ENCODE measurements at regions not wholly inside any gene's neighbourhood (a gene's known extent, or its start where the extent isn't known, plus 50 kb on each side); places are given as distances from the start of the nearest gene placed in this dataset.

DNA sequence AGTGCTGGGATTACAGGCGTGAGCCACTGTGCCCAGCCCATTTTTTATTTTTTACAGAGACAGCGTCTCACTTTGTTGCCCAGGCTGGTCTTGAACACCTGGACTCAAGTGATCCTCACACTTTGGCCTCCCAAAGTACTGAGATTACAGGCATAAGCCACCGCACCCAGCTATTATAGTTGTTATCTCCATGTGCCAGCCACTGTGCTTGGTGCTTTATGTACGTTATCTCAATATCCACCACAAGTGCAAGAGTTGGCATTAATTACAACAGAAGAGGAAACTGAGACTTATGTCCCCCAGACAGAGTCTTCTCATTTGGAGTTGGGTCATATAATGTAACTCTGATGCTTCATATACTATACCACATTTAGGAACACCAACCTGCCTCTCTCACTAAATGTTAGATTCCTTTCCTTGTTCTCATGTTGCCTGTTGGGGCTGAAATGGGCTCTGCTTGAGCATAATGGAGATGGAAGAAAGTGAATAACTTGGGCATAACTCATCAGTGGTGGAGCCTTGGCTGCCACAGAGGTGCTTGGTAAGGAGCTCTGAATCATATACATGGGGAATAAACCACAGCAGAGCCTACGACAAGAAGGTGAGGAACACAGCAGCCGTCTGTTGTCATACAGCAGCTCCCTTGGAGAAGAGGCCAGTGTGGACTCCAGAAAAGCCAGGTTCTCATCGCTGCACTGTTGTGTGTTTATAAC, 84.3 kb downstream of the SPRY1 start:
- no peak for ATAC-seq

DNA sequence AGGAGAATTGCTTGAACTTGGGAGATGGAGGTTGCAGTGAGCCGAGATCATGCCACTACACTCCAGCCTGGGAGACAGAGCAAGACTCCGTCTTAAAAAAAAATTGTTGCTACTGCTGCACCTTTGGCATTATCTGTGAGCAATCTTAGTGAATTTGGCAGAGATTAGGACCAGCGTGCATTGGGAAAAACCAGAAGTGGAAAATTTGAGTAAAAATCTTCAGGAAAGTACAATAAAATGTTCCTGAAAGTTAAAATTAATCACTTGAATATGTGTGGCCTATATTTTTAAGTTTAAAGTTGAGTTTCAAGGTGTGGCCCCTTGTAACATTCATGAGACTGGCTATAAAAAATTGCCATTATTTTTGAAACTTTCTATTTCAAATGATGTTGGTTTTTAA, 85.1 kb downstream of the SPRY1 start:
- ATAC-seq = no peak
- H3K36me3 ChIP-seq = no peaks in the 10 kb centered on the region
- intact Hi-C loops (cut with DNase I) = no loop called here

More for the DNA sequence above, 84.3 kb downstream of the SPRY1 start:
- no peaks in the 10 kb centered on the region for H3K27me3 ChIP-seq
- no peak for DNase-seq
- no peaks in the 10 kb centered on the region for H3K36me3 ChIP-seq
- H3K4me1 ChIP-seq = peaks cover 14% of the 10 kb centered on the region
- H3K27ac ChIP-seq = no peak overlapping the region
- H3K9me3 ChIP-seq = no peaks in the 10 kb centered on the region
- intact Hi-C loops (cut with DNase I) = no loop called here
- TF ChIP-seq, protein P1, sequence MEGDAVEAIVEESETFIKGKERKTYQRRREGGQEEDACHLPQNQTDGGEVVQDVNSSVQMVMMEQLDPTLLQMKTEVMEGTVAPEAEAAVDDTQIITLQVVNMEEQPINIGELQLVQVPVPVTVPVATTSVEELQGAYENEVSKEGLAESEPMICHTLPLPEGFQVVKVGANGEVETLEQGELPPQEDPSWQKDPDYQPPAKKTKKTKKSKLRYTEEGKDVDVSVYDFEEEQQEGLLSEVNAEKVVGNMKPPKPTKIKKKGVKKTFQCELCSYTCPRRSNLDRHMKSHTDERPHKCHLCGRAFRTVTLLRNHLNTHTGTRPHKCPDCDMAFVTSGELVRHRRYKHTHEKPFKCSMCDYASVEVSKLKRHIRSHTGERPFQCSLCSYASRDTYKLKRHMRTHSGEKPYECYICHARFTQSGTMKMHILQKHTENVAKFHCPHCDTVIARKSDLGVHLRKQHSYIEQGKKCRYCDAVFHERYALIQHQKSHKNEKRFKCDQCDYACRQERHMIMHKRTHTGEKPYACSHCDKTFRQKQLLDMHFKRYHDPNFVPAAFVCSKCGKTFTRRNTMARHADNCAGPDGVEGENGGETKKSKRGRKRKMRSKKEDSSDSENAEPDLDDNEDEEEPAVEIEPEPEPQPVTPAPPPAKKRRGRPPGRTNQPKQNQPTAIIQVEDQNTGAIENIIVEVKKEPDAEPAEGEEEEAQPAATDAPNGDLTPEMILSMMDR (IDR thresholded peaks at IDR 0.05) = no peak
- H3K4me3 ChIP-seq = no peak overlapping the region

DNA sequence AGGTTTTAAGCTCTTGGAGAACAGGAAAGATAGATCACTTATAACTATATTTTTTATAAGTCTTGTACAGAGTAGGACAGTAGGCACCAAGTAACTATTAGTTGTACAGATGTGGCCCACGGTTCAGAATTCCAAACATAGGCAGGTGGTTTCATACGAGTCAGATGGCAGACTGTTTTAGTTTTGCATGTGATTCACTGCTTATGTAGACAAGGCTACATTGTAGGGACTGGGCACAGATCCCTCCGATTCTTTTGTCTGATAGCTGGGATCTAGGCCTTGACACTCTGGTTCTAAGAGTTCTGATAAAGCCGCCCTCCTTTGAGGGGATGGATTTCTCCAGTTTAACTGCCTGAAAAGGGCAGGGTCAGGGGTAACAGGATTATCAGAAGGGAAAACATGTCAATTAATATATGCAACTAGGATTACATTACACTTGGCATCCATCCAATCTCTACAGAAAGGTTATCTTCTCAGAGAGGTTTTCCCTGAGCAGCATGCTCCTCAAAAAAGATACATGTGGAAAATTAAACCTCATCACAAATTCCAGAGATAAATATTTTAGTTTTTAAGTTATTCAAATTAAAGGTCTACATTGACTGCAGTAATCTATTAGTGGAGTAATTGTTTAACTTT, 87.8 kb downstream of the SPRY1 start:
- Histone ChIP-seq H3K9me3 (no peaks in the 10 kb centered on the region), H3K4me3 (no peak overlapping the region), H3K27ac (no peak overlapping the region), H3K27me3 (no peaks in the 10 kb centered on the region), H3K36me3 (no peaks in the 10 kb centered on the region), H3K4me1 (peaks cover 5% of the 10 kb centered on the region)
- intact Hi-C loops (cut with DNase I) = no loop called here
- ATAC-seq = no peak
- TF ChIP-seq, protein P1 (IDR thresholded peaks at IDR 0.05) = no peak
- no peak for DNase-seq

More for the DNA sequence above, 85.1 kb downstream of the SPRY1 start:
- Histone ChIP-seq H3K27me3 (no peaks in the 10 kb centered on the region), H3K4me1 (peaks cover 14% of the 10 kb centered on the region), H3K27ac (no peak overlapping the region), H3K4me3 (no peak overlapping the region), H3K9me3 (no peaks in the 10 kb centered on the region)
- TF ChIP-seq, protein P1 (IDR thresholded peaks at IDR 0.05) = no peak
- DNase-seq = no peak

DNA sequence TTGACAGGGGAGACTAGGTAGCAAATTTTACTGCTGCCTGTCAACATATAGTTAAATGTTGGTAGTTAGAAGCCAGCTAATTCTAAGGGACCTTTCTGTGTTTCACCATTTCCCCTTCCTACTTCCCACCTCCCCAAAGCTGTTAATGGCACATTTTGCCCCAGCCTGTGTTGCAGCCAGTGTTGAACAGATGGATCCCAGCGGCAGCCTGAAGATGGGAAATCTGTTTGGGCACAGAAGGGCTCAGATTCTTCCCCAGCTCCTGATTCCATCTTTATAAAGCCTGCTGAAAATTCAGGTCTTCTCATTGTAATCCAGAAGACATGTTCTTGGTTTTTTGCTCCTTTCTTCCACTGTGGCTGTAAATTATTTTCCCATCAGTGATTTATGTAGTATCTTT, 89.0 kb downstream of the SPRY1 start:
- DNase-seq (no peak), ATAC-seq (no peak)
- no peaks in the 10 kb centered on the region for H3K27me3 ChIP-seq
- H3K4me3 ChIP-seq = no peak overlapping the region
- H3K4me1 ChIP-seq = no peaks in the 10 kb centered on the region
- intact Hi-C loops (cut with DNase I) = no loop called here
- TF ChIP-seq, protein P1 (IDR thresholded peaks at IDR 0.05) = no peak
- H3K27ac ChIP-seq = no peak overlapping the region
- no peaks in the 10 kb centered on the region for H3K9me3 ChIP-seq
- no peaks in the 10 kb centered on the region for H3K36me3 ChIP-seq

DNA sequence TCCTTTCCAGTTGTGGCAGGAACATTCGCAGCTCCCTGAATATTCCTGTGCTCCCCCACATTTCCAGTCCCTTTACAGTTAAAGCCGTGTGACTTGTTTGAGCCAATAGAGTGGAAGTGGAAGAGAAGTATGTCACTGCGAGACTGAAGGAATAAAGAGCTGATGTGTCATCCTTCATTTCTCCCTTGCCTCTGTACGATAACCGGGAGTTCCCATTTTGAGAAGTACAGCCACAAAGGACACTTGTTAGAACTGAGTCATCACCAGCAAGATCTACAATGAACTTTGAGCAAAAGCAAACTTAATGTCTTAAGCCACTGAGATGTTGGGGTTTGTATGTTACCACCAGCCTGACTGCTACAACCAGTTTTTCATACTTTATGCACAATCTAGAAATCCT, 92.3 kb downstream of the SPRY1 start:
- Histone ChIP-seq H3K27me3 (no peaks in the 10 kb centered on the region), H3K4me1 (no peaks in the 10 kb centered on the region), H3K36me3 (no peaks in the 10 kb centered on the region), H3K4me3 (no peak overlapping the region), H3K27ac (no peak overlapping the region), H3K9me3 (no peaks in the 10 kb centered on the region)
- ATAC-seq (peak; percentile 95), DNase-seq (no peak)
- intact Hi-C loops (cut with DNase I) = no loop called here
- TF ChIP-seq, protein P1 (IDR thresholded peaks at IDR 0.05) = no peak
